ENCODE measurements at regions not wholly inside any gene's neighbourhood (a gene's known extent, or its start where the extent isn't known, plus 50 kb on each side); places are given as distances from the start of the nearest gene placed in this dataset.

DNA sequence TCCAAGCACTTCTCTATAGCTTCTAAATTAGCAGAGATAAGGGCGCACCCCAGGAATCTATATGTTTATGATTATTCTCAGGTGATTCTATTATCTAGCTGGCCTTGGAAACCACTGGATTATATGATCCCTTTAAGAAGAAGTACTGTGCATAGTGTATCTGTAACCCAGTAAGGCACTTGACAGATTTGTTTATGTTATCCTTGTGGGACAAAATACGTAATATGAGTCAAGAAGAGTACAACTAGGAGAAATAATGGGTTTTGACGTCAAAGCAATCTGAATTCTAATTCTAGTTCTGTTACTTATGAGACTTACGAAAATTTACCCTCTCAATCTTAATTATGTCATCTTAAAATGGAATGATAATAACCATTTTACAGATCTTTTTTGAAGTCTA lies 259.6 kb upstream of the NAV3 start:
- no peak overlapping the region for H3K4me3 ChIP-seq (ENCODE audit: low read depth in 2 of 2, low read length in 1 of 2)
- 72% methylated on average over 4 of the region's 4 CpGs for whole genome bisulfite sequencing (ENCODE audit: low lambda C conversion rate)
- no peaks in the 10 kb centered on the region; a peak in 1 of 4 replicates for H3K4me1 ChIP-seq (ENCODE audit: control insufficient read depth in 1 of 2, insufficient read depth in 2 of 2, low read depth in 1 of 2, low read length in 1 of 2)
- H3K9me2 ChIP-seq = no peaks in the 10 kb centered on the region
- H3K9ac ChIP-seq = no peak overlapping the region
- H3K79me2 ChIP-seq (ENCODE audit: insufficient read depth) = no peaks in the 10 kb centered on the region
- H4K20me1 ChIP-seq (ENCODE audit: insufficient read depth) = no peaks in the 10 kb centered on the region
- no peaks in the 10 kb centered on the region for H3F3A ChIP-seq (replicated peaks; ENCODE audit: insufficient read depth)
- H3K36me3 ChIP-seq (replicated peaks in 1 of 2; ENCODE audit: control insufficient read depth in 1 of 2, insufficient read depth in 2 of 2, low read length in 1 of 2) = peaks cover 0 to 3% of the 10 kb centered on the region in 2 experiments
- no peaks in the 10 kb centered on the region for H3K27me3 ChIP-seq (ENCODE audit: insufficient read depth)
- no peak overlapping the region for H2AFZ ChIP-seq (ENCODE audit: low read depth)
- no peak overlapping the region for H3K27ac ChIP-seq (ENCODE audit: low read depth in 2 of 2, low read length in 1 of 2)
- TF ChIP-seq, protein P1, sequence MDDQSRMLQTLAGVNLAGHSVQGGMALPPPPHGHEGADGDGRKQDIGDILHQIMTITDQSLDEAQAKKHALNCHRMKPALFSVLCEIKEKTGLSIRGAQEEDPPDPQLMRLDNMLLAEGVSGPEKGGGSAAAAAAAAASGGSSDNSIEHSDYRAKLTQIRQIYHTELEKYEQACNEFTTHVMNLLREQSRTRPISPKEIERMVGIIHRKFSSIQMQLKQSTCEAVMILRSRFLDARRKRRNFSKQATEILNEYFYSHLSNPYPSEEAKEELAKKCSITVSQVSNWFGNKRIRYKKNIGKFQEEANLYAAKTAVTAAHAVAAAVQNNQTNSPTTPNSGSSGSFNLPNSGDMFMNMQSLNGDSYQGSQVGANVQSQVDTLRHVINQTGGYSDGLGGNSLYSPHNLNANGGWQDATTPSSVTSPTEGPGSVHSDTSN (IDR thresholded peaks at IDR 0.05) = no peak
- TF ChIP-seq, protein P2, sequence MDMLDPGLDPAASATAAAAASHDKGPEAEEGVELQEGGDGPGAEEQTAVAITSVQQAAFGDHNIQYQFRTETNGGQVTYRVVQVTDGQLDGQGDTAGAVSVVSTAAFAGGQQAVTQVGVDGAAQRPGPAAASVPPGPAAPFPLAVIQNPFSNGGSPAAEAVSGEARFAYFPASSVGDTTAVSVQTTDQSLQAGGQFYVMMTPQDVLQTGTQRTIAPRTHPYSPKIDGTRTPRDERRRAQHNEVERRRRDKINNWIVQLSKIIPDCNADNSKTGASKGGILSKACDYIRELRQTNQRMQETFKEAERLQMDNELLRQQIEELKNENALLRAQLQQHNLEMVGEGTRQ (IDR thresholded peaks at IDR 0.05; ENCODE audit: borderline replicate concordance, low read depth, low read length) = no peak
- TF ChIP-seq CHD2 (IDR thresholded peaks at IDR 0.05; ENCODE audit: low read length, partially characterized antibody) (no peak), SIN3A (IDR thresholded peaks at IDR 0.05; ENCODE audit: borderline replicate concordance, low read depth, low read length) (no peak), ELF1 (IDR thresholded peaks at IDR 0.05) (no peak), RCOR1 (IDR thresholded peaks at IDR 0.05; ENCODE audit: low read length) (no peak), MEF2A (IDR thresholded peaks at IDR 0.05; ENCODE audit: borderline replicate concordance, low read depth) (no peak), RAD21 (IDR thresholded peaks at IDR 0.05; ENCODE audit: low read length) (no peak), EZH2phosphoT487 (IDR thresholded peaks at IDR 0.05; ENCODE audit: borderline replicate concordance, low read depth) (no peak), EP300 (IDR thresholded peaks at IDR 0.05; ENCODE audit: borderline replicate concordance in 1 of 2, low read depth in 1 of 2, low read length in 1 of 2) (no peak), TCF12 (IDR thresholded peaks at IDR 0.05) (no peak), FOXM1 (IDR thresholded peaks at IDR 0.05; ENCODE audit: low read depth) (no peak), FOSL2 (IDR thresholded peaks at IDR 0.05; ENCODE audit: borderline replicate concordance, low read depth) (no peak), NRF1 (IDR thresholded peaks at IDR 0.05; ENCODE audit: low read depth, low read length) (no peak), SMC3 (IDR thresholded peaks at IDR 0.05; ENCODE audit: low read depth, low read length) (no peak), GABPA (IDR thresholded peaks at IDR 0.05; ENCODE audit: low read depth) (no peak)
- TF ChIP-seq, protein P3, sequence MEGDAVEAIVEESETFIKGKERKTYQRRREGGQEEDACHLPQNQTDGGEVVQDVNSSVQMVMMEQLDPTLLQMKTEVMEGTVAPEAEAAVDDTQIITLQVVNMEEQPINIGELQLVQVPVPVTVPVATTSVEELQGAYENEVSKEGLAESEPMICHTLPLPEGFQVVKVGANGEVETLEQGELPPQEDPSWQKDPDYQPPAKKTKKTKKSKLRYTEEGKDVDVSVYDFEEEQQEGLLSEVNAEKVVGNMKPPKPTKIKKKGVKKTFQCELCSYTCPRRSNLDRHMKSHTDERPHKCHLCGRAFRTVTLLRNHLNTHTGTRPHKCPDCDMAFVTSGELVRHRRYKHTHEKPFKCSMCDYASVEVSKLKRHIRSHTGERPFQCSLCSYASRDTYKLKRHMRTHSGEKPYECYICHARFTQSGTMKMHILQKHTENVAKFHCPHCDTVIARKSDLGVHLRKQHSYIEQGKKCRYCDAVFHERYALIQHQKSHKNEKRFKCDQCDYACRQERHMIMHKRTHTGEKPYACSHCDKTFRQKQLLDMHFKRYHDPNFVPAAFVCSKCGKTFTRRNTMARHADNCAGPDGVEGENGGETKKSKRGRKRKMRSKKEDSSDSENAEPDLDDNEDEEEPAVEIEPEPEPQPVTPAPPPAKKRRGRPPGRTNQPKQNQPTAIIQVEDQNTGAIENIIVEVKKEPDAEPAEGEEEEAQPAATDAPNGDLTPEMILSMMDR (IDR thresholded peaks at IDR 0.05) = no peak
- TF ChIP-seq, protein P4, sequence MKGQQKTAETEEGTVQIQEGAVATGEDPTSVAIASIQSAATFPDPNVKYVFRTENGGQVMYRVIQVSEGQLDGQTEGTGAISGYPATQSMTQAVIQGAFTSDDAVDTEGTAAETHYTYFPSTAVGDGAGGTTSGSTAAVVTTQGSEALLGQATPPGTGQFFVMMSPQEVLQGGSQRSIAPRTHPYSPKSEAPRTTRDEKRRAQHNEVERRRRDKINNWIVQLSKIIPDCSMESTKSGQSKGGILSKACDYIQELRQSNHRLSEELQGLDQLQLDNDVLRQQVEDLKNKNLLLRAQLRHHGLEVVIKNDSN (IDR thresholded peaks at IDR 0.05; ENCODE audit: borderline replicate concordance, low read depth) = no peak
- TF ChIP-seq, protein P5, sequence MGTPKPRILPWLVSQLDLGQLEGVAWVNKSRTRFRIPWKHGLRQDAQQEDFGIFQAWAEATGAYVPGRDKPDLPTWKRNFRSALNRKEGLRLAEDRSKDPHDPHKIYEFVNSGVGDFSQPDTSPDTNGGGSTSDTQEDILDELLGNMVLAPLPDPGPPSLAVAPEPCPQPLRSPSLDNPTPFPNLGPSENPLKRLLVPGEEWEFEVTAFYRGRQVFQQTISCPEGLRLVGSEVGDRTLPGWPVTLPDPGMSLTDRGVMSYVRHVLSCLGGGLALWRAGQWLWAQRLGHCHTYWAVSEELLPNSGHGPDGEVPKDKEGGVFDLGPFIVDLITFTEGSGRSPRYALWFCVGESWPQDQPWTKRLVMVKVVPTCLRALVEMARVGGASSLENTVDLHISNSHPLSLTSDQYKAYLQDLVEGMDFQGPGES (IDR thresholded peaks at IDR 0.05; ENCODE audit: low read depth, low read length) = no peak
- no peaks in the 10 kb centered on the region for H3K9me3 ChIP-seq
- ChIA-PET CTCF (no interaction called here), POLR2A (no interaction called here)
- H3K4me2 ChIP-seq = no peak overlapping the region
- DNase-seq = no peak
